ENCODE measurements at regions not wholly inside any gene's neighbourhood (a gene's known extent, or its start where the extent isn't known, plus 50 kb on each side); places are given as distances from the start of the nearest gene placed in this dataset.

GRCh38 chr4:65089666-65090065 lies 580.6 kb downstream of the EPHA5 start:
- TF ChIP-seq CTCF (IDR thresholded peaks at IDR 0.05; ENCODE audit: borderline replicate concordance, control extremely low read depth, extremely low read depth, insufficient read depth, missing control alignments): no peak
- in situ Hi-C loops (cut with MboI; ENCODE audit: low sequenced_read_pairs, unreplicated experiment): no loop called here
- no peak for DNase-seq (ENCODE audit: low spot score)

- DNase-seq (ENCODE audit: low spot score): no peak
- in situ Hi-C loops (cut with MboI; ENCODE audit: low sequenced_read_pairs, unreplicated experiment): no loop called here
- TF ChIP-seq CTCF (IDR thresholded peaks at IDR 0.05; ENCODE audit: borderline replicate concordance, control extremely low read depth, extremely low read depth, insufficient read depth, missing control alignments): no peak
Measured at GRCh38 chr4:65083076-65083475, 587.2 kb downstream of the EPHA5 start.

GRCh38 chr4:65071564-65071963 lies 598.7 kb downstream of the EPHA5 start:
- DNase-seq (ENCODE audit: low spot score): no peak
- in situ Hi-C loops (cut with MboI; ENCODE audit: low sequenced_read_pairs, unreplicated experiment): no loop called here
- TF ChIP-seq CTCF (IDR thresholded peaks at IDR 0.05; ENCODE audit: borderline replicate concordance, control extremely low read depth, extremely low read depth, insufficient read depth, missing control alignments): no peak

GRCh38 chr4:65069177-65069576 lies 601.1 kb downstream of the EPHA5 start:
- no peak for TF ChIP-seq CTCF (IDR thresholded peaks at IDR 0.05; ENCODE audit: borderline replicate concordance, control extremely low read depth, extremely low read depth, insufficient read depth, missing control alignments)
- in situ Hi-C loops (cut with MboI; ENCODE audit: low sequenced_read_pairs, unreplicated experiment): no loop called here
- DNase-seq (ENCODE audit: low spot score): no peak

- no peak for DNase-seq (ENCODE audit: low spot score)
- in situ Hi-C loops (cut with MboI; ENCODE audit: low sequenced_read_pairs, unreplicated experiment): no loop called here
- TF ChIP-seq CTCF (IDR thresholded peaks at IDR 0.05; ENCODE audit: borderline replicate concordance, control extremely low read depth, extremely low read depth, insufficient read depth, missing control alignments): no peak
Measured at GRCh38 chr4:65066106-65066505, 604.2 kb downstream of the EPHA5 start.

- in situ Hi-C loops (cut with MboI; ENCODE audit: low sequenced_read_pairs, unreplicated experiment): no loop called here
- no peak for DNase-seq (ENCODE audit: low spot score)
- TF ChIP-seq CTCF (IDR thresholded peaks at IDR 0.05; ENCODE audit: borderline replicate concordance, control extremely low read depth, extremely low read depth, insufficient read depth, missing control alignments): no peak
Measured at GRCh38 chr4:65063601-65064000, 606.7 kb downstream of the EPHA5 start.

GRCh38 chr4:65050786-65051185 lies 619.5 kb downstream of the EPHA5 start:
- no peak for TF ChIP-seq CTCF (IDR thresholded peaks at IDR 0.05; ENCODE audit: borderline replicate concordance, control extremely low read depth, extremely low read depth, insufficient read depth, missing control alignments)
- no peak for DNase-seq (ENCODE audit: low spot score)
- in situ Hi-C loops (cut with MboI; ENCODE audit: low sequenced_read_pairs, unreplicated experiment): no loop called here

All from GM13976 (cell line).